HEK293 (cell line): ENCODE measurements at regions not wholly inside any gene's neighbourhood (a gene's known extent, or its start where the extent isn't known, plus 50 kb on each side); places are given as distances from the start of the nearest gene placed in this dataset.

Experiments used
- CTCF ChIA-PET: fragments of 350-600 bp; formaldehyde crosslinking; extraction: SDS; loops from one replicate; lab custom pipeline; 2021; ENCODE audit warnings: antibody characterized with exemption; lab: Yijun Ruan, JAX
- POLR2A ChIA-PET: fragments of 300-600 bp; formaldehyde crosslinking; extraction: SDS; loops from one replicate; lab custom pipeline; 2020; ENCODE audit warnings: antibody characterized with exemption, inconsistent platforms; lab: Yijun Ruan, JAX
- H3K27ac ChIP-seq: fragments of 200-500 bp; sonication (Bioruptor generic); 2 replicates; pipeline ENCODE4 v1.5.1; 2014; ENCODE audit warnings: low read depth, low read length, control low read depth, inconsistent platforms; ENCODE audit errors: extremely low read depth
- H3K36me3 ChIP-seq, 2 experiments: fragments of 200-500 bp in 1 of 2; sonication (Bioruptor generic) in 1 of 2; 1 replicate in 1 of 2; 2 replicates in 1 of 2; pipeline ENCODE4 v1.5.1; 2014 to 2017; ENCODE audit warnings: inconsistent platforms in 2 of 2, low read length in 2 of 2; ENCODE audit not compliant: control insufficient read depth in 2 of 2, insufficient read depth in 1 of 2
- H3K4me1 ChIP-seq: fragments of 200-500 bp; sonication (Bioruptor generic); 2 replicates; pipeline ENCODE4 v1.5.1; 2014; ENCODE audit warnings: mild to moderate bottlenecking, low read length, inconsistent platforms; ENCODE audit not compliant: control insufficient read depth, insufficient read depth
- H3K4me3 ChIP-seq: 2 replicates; pipeline ENCODE4 v1.5.1; 2011; ENCODE audit warnings: low read depth, mild to moderate bottlenecking, control low read depth, low read length, moderate library complexity
- H3K9me3 ChIP-seq: fragments of 200-500 bp; sonication (Bioruptor generic); 2 replicates; pipeline ENCODE4 v1.5.1; 2014; ENCODE audit warnings: low read depth, low read length, inconsistent platforms; ENCODE audit not compliant: control insufficient read depth, insufficient read depth
- MZF1 ChIP-seq: fragments of 450-650 bp; formaldehyde crosslinking; IDR thresholded peaks from 2 replicates; pipeline ENCODE4 v1.5.1; 2017; ENCODE audit warnings: missing biosample characterization, missing genetic modification characterization, borderline replicate concordance
- OVOL3 ChIP-seq: fragments of 450-650 bp; formaldehyde crosslinking; IDR thresholded peaks from 2 replicates; pipeline ENCODE4 v1.5.1; 2016; ENCODE audit warnings: missing biosample characterization, missing genetic modification characterization
- SCRT1 ChIP-seq: fragments of 450-650 bp; formaldehyde crosslinking; IDR thresholded peaks from 2 replicates; pipeline ENCODE4 v1.5.1; 2016; ENCODE audit warnings: missing biosample characterization, missing genetic modification characterization, borderline replicate concordance
- YY2 ChIP-seq: fragments of 450-650 bp; formaldehyde crosslinking; IDR thresholded peaks from 2 replicates; pipeline ENCODE4 v1.5.1; 2016; ENCODE audit warnings: missing biosample characterization, missing genetic modification characterization
- ZNF140 ChIP-seq: fragments of 450-650 bp; formaldehyde crosslinking; IDR thresholded peaks from 2 replicates; pipeline ENCODE4 v1.5.1; 2016; ENCODE audit warnings: missing biosample characterization, missing genetic modification characterization
- ZNF266 ChIP-seq: fragments of 450-650 bp; formaldehyde crosslinking; IDR thresholded peaks from 2 replicates; pipeline ENCODE4 v1.5.1; 2016; ENCODE audit warnings: missing biosample characterization, missing genetic modification characterization, low read depth
- ZNF292 ChIP-seq: fragments of 450-650 bp; formaldehyde crosslinking; IDR thresholded peaks from 2 replicates; pipeline ENCODE4 v1.5.1; 2016; ENCODE audit warnings: low read depth, missing biosample characterization, missing genetic modification characterization, borderline replicate concordance
- ZNF37A ChIP-seq: fragments of 450-650 bp; IDR thresholded peaks from 2 replicates; pipeline ENCODE4 v1.5.1; 2018; ENCODE audit warnings: missing biosample characterization, missing genetic modification characterization
- ZNF416 ChIP-seq: fragments of 450-650 bp; formaldehyde crosslinking; IDR thresholded peaks from 2 replicates; pipeline ENCODE4 v1.5.1; 2016; ENCODE audit warnings: missing biosample characterization, missing genetic modification characterization
- ZNF549 ChIP-seq: fragments of 450-650 bp; IDR thresholded peaks from 2 replicates; pipeline ENCODE4 v1.5.1; 2018; ENCODE audit warnings: missing biosample characterization, missing genetic modification characterization, mild to moderate bottlenecking, inconsistent platforms, moderate library complexity
- ZNF670 ChIP-seq: fragments of 450-650 bp; formaldehyde crosslinking; IDR thresholded peaks from 2 replicates; pipeline ENCODE4 v1.5.1; 2016; ENCODE audit warnings: missing biosample characterization, missing genetic modification characterization, low read depth
- ZNF776 ChIP-seq: fragments of 450-650 bp; formaldehyde crosslinking; IDR thresholded peaks from 2 replicates; pipeline ENCODE4 v1.5.0; 2017; ENCODE audit warnings: missing biosample characterization, missing genetic modification characterization, borderline replicate concordance
- TF ChIP-seq, protein P1 (sequence below): fragments of 450-650 bp; formaldehyde crosslinking; conservative IDR thresholded peaks from 2 replicates; pipeline ENCODE4 v1.5.1; 2016; ENCODE audit warnings: low read depth, missing biosample characterization, missing genetic modification characterization
- TF ChIP-seq, protein P2 (sequence below): fragments of 450-650 bp; formaldehyde crosslinking; IDR thresholded peaks from 2 replicates; pipeline ENCODE4; 2016; ENCODE audit warnings: missing biosample characterization, missing genetic modification characterization
- TF ChIP-seq, protein P3 (sequence below): fragments of 450-650 bp; formaldehyde crosslinking; IDR thresholded peaks from 2 replicates; pipeline ENCODE4 v1.5.1; 2016; ENCODE audit warnings: missing biosample characterization, missing genetic modification characterization
- TF ChIP-seq, protein P4 (sequence below): fragments of 450-650 bp; formaldehyde crosslinking; IDR thresholded peaks from 2 replicates; pipeline ENCODE4 v1.5.1; 2016; ENCODE audit warnings: missing biosample characterization, missing genetic modification characterization
- TF ChIP-seq, protein P5 (sequence below): fragments of 450-650 bp; formaldehyde crosslinking; optimal IDR thresholded peaks from 2 replicates; pipeline ENCODE3; 2016; ENCODE audit warnings: missing biosample characterization, mild to moderate bottlenecking, missing genetic modification characterization

DNA sequence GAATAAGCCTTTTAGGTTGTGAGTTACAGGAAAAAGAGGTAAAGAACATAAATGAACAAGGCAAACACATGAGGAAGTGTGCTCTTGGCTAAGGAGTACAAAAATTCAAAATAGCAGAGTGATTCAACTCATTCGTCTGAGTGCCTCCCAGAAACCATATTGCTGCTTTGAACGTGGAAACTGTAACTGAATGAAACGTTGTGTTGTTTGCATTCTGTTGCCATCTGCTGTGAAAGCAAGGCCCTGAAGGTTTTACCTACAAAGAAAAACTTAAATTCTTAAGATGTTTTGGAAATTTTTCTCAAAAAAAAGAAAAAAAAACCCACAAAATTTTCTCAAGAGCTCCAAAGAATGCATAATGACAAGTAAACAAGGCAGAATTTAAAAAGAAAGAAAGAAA, 375.4 kb upstream of the HS3ST5 start:
- ChIA-PET POLR2A (no interaction called here), CTCF (interaction anchor here (0.6 to 1.2 kb wide), 2 partner anchors 20 to 27 kb away, joined by 3 to 7 read pairs; no protein-coding TSS in a partner anchor)
- H3K36me3 ChIP-seq, result no peaks in the 10 kb centered on the region
- no peaks in the 10 kb centered on the region for H3K4me1 ChIP-seq
- no peaks in the 10 kb centered on the region for H3K9me3 ChIP-seq
- H3K4me3 ChIP-seq, result no peak overlapping the region
- H3K27ac ChIP-seq, result no peak overlapping the region
- TF ChIP-seq, protein P1, sequence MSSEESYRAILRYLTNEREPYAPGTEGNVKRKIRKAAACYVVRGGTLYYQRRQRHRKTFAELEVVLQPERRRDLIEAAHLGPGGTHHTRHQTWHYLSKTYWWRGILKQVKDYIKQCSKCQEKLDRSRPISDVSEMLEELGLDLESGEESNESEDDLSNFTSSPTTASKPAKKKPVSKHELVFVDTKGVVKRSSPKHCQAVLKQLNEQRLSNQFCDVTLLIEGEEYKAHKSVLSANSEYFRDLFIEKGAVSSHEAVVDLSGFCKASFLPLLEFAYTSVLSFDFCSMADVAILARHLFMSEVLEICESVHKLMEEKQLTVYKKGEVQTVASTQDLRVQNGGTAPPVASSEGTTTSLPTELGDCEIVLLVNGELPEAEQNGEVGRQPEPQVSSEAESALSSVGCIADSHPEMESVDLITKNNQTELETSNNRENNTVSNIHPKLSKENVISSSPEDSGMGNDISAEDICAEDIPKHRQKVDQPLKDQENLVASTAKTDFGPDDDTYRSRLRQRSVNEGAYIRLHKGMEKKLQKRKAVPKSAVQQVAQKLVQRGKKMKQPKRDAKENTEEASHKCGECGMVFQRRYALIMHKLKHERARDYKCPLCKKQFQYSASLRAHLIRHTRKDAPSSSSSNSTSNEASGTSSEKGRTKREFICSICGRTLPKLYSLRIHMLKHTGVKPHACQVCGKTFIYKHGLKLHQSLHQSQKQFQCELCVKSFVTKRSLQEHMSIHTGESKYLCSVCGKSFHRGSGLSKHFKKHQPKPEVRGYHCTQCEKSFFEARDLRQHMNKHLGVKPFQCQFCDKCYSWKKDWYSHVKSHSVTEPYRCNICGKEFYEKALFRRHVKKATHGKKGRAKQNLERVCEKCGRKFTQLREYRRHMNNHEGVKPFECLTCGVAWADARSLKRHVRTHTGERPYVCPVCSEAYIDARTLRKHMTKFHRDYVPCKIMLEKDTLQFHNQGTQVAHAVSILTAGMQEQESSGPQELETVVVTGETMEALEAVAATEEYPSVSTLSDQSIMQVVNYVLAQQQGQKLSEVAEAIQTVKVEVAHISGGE (tag by site-specific recombination), result no peak
- no peak for TF ChIP-seq SCRT1 (tag by site-specific recombination)

DNA sequence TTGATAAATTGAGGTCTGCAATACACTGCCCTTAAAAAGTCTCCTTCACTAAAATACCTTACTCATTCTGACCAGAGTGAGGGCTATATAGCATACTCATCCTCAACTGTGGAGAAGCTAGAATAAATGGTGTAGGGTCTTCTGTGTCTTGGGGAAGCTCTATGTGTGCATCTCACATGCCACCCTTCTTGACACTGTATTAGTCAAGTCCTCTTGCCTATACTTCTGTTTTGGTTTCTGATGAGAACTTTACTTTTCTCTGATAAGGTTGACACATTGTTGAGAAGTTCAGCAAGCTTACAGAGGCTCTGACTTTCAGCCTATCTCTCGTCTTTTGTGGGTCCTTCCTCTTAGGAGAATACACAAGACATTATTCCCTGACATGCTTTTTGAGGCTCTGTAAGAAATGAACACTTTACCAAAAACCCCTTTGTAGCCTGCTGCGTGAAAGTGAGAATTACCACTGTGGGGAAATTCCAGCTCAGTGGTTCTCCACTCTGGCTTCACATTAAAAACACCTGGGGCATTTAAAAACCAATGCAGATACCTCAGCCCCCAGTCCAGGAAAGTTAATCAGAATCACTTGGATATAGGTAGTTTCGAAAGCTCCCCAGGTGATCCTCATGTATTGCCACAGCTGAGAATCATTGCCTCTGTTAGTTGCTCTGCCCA, 372.1 kb upstream of the HS3ST5 start:
- CTCF ChIA-PET, result interaction anchor here (0.6 to 0.7 kb wide), 3 partner anchors 30 to 374 kb away, joined by 3 to 6 read pairs (median 4); no protein-coding TSS in a partner anchor
- POLR2A ChIA-PET, result no interaction called here
- Histone ChIP-seq H3K4me3 (no peak overlapping the region), H3K36me3 (no peaks in the 10 kb centered on the region), H3K27ac (no peak overlapping the region), H3K9me3 (no peaks in the 10 kb centered on the region), H3K4me1 (no peaks in the 10 kb centered on the region)
- TF ChIP-seq OVOL3 (no peak), ZNF37A (tag by site-specific recombination) (no peak), ZNF549 (tag by site-specific recombination) (no peak)
- TF ChIP-seq, protein P2, sequence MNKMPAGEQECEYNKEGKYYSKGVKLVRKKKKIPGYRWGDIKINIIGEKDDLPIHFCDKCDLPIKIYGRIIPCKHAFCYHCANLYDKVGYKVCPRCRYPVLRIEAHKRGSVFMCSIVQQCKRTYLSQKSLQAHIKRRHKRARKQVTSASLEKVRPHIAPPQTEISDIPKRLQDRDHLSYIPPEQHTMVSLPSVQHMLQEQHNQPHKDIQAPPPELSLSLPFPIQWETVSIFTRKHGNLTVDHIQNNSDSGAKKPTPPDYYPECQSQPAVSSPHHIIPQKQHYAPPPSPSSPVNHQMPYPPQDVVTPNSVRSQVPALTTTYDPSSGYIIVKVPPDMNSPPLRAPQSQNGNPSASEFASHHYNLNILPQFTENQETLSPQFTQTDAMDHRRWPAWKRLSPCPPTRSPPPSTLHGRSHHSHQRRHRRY (tag by site-specific recombination), result no peak

DNA sequence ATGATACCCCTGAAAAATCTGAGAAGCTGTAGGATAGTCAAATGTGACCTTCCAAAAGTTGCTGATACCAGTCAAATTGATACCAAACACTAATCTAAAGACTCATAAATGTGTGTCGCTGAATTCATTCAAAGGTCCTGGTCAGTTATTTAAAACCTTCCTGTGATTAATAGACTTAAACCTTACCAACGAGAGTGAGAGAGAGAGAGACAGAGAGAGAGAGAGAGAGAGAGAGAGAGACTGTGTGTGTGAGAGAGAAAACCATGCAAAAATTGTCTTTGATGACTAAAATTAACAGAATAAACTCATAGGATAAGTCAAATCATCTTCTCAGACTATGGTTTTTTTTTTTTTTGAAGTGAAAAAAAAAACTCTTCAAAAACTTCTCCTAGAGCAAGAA, 370.9 kb upstream of the HS3ST5 start:
- Histone ChIP-seq H3K4me3 (no peak overlapping the region), H3K36me3 (no peaks in the 10 kb centered on the region), H3K9me3 (no peaks in the 10 kb centered on the region), H3K4me1 (no peaks in the 10 kb centered on the region), H3K27ac (no peak overlapping the region)
- POLR2A ChIA-PET, result no interaction called here
- TF ChIP-seq ZNF416 (tag by site-specific recombination) (no peak), ZNF140 (no peak), ZNF292 (no peak), ZNF670 (tag by site-specific recombination) (no peak), YY2 (tag by site-specific recombination) (no peak), ZNF266 (tag by site-specific recombination) (no peak), ZNF776 (tag by site-specific recombination) (no peak), MZF1 (tag by site-specific recombination) (no peak)
- TF ChIP-seq, protein P3, sequence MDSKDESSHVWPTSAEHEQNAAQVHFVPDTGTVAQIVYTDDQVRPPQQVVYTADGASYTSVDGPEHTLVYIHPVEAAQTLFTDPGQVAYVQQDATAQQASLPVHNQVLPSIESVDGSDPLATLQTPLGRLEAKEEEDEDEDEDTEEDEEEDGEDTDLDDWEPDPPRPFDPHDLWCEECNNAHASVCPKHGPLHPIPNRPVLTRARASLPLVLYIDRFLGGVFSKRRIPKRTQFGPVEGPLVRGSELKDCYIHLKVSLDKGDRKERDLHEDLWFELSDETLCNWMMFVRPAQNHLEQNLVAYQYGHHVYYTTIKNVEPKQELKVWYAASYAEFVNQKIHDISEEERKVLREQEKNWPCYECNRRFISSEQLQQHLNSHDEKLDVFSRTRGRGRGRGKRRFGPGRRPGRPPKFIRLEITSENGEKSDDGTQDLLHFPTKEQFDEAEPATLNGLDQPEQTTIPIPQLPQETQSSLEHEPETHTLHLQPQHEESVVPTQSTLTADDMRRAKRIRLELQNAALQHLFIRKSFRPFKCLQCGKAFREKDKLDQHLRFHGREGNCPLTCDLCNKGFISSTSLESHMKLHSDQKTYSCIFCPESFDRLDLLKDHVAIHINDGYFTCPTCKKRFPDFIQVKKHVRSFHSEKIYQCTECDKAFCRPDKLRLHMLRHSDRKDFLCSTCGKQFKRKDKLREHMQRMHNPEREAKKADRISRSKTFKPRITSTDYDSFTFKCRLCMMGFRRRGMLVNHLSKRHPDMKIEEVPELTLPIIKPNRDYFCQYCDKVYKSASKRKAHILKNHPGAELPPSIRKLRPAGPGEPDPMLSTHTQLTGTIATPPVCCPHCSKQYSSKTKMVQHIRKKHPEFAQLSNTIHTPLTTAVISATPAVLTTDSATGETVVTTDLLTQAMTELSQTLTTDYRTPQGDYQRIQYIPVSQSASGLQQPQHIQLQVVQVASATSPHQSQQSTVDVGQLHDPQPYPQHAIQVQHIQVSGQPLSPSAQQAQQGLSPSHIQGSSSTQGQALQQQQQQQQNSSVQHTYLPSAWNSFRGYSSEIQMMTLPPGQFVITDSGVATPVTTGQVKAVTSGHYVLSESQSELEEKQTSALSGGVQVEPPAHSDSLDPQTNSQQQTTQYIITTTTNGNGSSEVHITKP (tag by site-specific recombination), result no peak
- TF ChIP-seq, protein P4, sequence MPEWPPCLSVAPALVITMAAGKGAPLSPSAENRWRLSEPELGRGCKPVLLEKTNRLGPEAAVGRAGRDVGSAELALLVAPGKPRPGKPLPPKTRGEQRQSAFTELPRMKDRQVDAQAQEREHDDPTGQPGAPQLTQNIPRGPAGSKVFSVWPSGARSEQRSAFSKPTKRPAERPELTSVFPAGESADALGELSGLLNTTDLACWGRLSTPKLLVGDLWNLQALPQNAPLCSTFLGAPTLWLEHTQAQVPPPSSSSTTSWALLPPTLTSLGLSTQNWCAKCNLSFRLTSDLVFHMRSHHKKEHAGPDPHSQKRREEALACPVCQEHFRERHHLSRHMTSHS (tag by site-specific recombination), result no peak
- TF ChIP-seq, protein P5, sequence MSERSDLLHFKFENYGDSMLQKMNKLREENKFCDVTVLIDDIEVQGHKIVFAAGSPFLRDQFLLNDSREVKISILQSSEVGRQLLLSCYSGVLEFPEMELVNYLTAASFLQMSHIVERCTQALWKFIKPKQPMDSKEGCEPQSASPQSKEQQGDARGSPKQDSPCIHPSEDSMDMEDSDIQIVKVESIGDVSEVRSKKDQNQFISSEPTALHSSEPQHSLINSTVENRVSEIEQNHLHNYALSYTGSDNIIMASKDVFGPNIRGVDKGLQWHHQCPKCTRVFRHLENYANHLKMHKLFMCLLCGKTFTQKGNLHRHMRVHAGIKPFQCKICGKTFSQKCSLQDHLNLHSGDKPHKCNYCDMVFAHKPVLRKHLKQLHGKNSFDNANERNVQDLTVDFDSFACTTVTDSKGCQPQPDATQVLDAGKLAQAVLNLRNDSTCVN (tag by site-specific recombination), result no peak
- CTCF ChIA-PET, result no interaction called here
